ENCODE measurements at regions not wholly inside any gene's neighbourhood (a gene's known extent, or its start where the extent isn't known, plus 50 kb on each side); places are given as distances from the start of the nearest gene placed in this dataset.

DNA sequence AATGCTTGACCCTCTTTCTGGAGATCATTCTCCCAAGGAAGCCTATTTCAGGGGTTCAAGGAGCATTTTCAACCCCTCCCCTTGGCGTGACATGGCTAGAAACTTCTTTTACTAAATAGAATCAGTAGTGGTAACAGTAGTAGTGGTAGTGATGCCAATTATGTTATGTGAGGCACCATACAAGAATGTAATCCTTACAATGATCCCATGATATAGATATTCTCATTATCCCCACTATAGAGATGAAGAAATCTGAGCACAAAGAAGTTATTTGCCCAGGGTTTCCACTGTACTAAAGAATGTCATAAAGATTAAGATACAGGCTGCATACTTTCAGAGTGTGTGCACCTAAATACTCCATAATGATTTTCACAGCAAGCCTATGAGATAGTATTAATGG is 155.4 kb upstream of the CLINT1 start:
- H3K9me3 Mint-ChIP-seq: no peaks in the 10 kb centered on the region
- intact Hi-C loops (cut with micrococcal nuclease): no loop called here
- H3K4me1 Mint-ChIP-seq (ENCODE audit: low read depth): no peaks in the 10 kb centered on the region
- no peak overlapping the region for H3K27ac Mint-ChIP-seq
- no peaks in the 10 kb centered on the region for H3K36me3 Mint-ChIP-seq (ENCODE audit: low read depth)
- peaks cover 6% of the 10 kb centered on the region for H3K27me3 Mint-ChIP-seq
- H3K4me3 Mint-ChIP-seq: no peak overlapping the region

DNA sequence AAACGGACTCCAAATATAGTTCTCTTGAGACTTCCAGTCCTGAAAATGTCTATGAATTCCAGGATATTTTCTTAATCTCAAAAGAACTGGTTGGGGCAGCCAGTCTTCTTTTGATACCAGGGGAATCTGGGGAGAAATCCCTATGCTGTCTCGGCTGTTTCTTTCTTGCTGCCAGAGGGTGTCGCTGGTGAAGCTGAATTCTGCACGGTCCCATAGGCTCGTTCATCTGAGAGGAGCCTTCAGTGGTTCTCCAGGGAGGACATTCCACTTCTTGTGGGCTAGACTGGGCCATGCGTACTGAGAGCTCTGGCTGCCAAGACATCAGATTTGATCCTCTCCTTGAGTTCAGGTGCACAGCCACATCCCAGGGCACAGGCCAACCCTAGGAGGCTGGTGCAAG is 155.0 kb upstream of the CLINT1 start:
- no peak overlapping the region for H3K4me3 Mint-ChIP-seq

DNA sequence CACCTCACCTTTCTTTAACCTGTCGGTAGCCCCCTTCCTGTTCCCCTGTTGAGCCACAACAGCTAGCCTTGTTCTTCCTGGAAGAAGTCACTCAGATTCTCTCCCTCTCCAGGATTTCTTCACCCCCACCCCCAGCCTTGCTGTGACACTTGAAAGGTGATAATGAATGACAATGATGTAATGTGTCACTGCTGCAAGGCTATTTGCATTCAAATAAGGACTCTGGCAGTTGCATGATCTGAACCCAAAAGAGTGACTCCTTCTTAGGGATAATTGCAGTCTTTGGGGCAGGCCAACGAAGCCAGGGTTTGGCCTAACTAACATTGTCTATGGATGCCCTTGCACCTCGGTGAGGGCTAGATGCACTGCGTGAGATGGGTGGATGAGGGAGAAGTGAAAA is 154.4 kb upstream of the CLINT1 start:
- Mint-ChIP-seq H3K36me3 (ENCODE audit: low read depth) (no peaks in the 10 kb centered on the region), H3K27me3 (peaks cover 6% of the 10 kb centered on the region), H3K4me3 (no peak overlapping the region), H3K4me1 (ENCODE audit: low read depth) (no peaks in the 10 kb centered on the region), H3K27ac (no peak overlapping the region), H3K9me3 (no peaks in the 10 kb centered on the region)
- intact Hi-C loops (cut with micrococcal nuclease): no loop called here

More for the DNA sequence above, 155.0 kb upstream of the CLINT1 start:
- Mint-ChIP-seq H3K36me3 (ENCODE audit: low read depth) (no peaks in the 10 kb centered on the region), H3K27ac (no peak overlapping the region), H3K9me3 (no peaks in the 10 kb centered on the region), H3K27me3 (peaks cover 6% of the 10 kb centered on the region), H3K4me1 (ENCODE audit: low read depth) (no peaks in the 10 kb centered on the region)
- intact Hi-C loops (cut with micrococcal nuclease): no loop called here

DNA sequence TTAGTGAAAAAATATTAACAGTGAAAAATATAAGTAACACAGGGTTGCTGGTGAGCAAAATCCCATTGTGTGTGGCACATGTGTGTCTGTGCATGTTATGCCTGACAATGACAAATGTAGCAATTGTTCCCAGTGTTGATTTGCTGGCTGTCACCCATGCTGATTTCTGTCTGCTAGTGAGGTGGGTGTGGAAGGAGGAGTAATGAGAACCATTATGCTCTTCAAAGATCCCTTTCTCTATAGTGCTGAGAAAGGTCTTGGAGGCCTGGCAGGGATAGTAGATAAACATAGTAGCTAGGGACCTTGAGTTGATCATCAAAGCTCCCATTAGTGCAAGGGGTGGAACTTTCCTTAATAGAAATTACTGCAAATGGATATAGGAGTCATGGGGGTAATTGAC is 152.5 kb upstream of the CLINT1 start:
- no peak overlapping the region for H3K27ac Mint-ChIP-seq
- peaks cover 4% of the 10 kb centered on the region for H3K27me3 Mint-ChIP-seq
- no peaks in the 10 kb centered on the region for H3K9me3 Mint-ChIP-seq

DNA sequence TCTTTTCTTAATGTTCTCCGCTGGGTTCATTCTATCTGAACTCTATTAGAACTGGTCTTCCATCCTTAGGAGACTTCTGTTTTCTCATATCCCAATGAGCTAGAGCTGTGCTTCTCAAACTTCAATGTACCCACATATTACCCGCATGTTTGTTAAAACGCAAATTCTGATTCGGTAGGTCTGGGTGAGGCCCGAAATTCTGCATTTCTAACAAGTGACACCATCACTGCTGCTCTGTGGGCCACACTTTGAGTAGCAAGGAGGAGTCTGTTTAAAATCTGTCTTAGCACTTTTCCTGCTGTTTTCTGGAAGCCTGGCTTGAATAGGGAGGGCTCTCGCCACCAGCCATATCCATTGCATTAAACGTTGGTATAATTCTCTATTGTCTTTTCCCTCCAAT is 151.9 kb upstream of the CLINT1 start:
- Mint-ChIP-seq H3K9me3 (no peaks in the 10 kb centered on the region), H3K27ac (no peak overlapping the region), H3K36me3 (ENCODE audit: low read depth) (no peaks in the 10 kb centered on the region), H3K4me3 (no peak overlapping the region), H3K4me1 (ENCODE audit: low read depth) (no peaks in the 10 kb centered on the region), H3K27me3 (peaks cover 4% of the 10 kb centered on the region)
- intact Hi-C loops (cut with micrococcal nuclease): no loop called here

More for the DNA sequence above, 152.5 kb upstream of the CLINT1 start:
- intact Hi-C loops (cut with micrococcal nuclease): no loop called here
- Mint-ChIP-seq H3K4me1 (ENCODE audit: low read depth) (no peaks in the 10 kb centered on the region), H3K4me3 (no peak overlapping the region), H3K36me3 (ENCODE audit: low read depth) (no peaks in the 10 kb centered on the region)

DNA sequence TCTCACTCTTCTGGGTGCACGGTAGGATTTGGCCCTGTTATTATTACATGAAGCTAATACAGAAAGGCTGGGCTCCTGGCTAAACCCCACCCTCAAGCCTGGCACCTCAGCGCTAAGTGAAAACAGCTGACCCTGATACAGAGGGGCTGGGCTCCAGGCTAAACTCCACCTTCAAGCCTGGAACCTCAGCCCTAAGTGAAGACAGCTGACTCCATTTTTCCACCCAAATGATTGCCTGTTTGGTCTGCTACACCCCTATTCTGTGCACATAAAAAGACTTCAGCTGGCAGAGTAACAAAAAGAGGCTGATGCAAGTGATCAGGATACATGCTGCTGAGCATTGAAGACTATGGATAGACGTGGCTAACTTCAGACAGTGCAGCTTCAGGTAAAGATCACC is 148.4 kb upstream of the CLINT1 start:
- H3K4me3 Mint-ChIP-seq: no peak overlapping the region
- no peaks in the 10 kb centered on the region for H3K36me3 Mint-ChIP-seq (ENCODE audit: low read depth)
- no peaks in the 10 kb centered on the region for H3K4me1 Mint-ChIP-seq (ENCODE audit: low read depth)
- no peaks in the 10 kb centered on the region for H3K27me3 Mint-ChIP-seq
- no peak overlapping the region for H3K27ac Mint-ChIP-seq
- intact Hi-C loops (cut with micrococcal nuclease): no loop called here
- no peaks in the 10 kb centered on the region for H3K9me3 Mint-ChIP-seq

DNA sequence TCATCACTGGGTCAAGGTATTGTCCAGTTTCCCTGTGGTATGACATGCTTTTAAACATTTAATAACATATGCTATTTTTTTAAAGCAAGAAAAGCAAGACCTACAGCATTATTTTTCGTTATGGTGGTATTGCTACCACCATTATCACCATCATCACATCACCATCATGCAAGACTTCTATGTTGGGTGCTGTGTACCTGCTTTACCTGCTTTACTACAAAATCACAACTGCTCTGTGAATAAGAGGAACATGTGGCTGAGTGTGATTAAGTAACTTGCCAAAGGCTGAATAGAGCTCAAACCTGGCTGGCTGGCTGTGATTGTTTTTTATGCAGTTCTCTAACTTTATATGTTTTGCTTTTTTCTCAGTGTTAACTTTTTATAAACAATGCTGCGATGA is 140.8 kb upstream of the CLINT1 start:
- no peak overlapping the region for H3K27ac Mint-ChIP-seq
- no peaks in the 10 kb centered on the region for H3K27me3 Mint-ChIP-seq
- intact Hi-C loops (cut with micrococcal nuclease): no loop called here
- peaks cover 8% of the 10 kb centered on the region for H3K4me1 Mint-ChIP-seq (ENCODE audit: low read depth)
- no peak overlapping the region for H3K4me3 Mint-ChIP-seq
- no peaks in the 10 kb centered on the region for H3K36me3 Mint-ChIP-seq (ENCODE audit: low read depth)
- H3K9me3 Mint-ChIP-seq: no peaks in the 10 kb centered on the region

DNA sequence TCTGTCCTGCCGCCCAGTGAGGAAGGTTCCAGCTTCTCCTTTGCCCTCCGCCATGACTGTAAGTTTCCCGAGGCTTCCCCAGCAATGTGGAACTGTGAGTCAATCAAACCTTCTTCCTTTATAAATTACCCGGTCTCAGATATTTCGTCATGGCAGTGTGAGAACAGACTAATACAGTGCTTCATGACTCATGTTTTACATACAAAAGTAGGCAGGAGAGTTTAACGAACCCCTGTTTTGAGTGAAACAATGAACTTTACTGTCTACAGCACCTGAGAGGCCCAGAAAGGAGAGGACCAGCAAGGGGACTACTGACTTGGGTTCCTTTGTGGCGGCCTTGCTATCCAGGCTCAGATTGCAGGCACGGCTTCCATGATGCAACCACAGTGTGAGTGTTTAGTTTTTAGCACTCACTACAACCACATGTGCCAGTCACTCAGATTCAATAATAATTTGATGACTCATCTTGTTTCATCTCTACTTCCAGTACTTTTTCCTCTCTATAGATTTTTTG is 139.1 kb upstream of the CLINT1 start:
- Mint-ChIP-seq H3K36me3 (ENCODE audit: low read depth) (no peaks in the 10 kb centered on the region), H3K27ac (no peak overlapping the region), H3K4me3 (no peak overlapping the region)

DNA sequence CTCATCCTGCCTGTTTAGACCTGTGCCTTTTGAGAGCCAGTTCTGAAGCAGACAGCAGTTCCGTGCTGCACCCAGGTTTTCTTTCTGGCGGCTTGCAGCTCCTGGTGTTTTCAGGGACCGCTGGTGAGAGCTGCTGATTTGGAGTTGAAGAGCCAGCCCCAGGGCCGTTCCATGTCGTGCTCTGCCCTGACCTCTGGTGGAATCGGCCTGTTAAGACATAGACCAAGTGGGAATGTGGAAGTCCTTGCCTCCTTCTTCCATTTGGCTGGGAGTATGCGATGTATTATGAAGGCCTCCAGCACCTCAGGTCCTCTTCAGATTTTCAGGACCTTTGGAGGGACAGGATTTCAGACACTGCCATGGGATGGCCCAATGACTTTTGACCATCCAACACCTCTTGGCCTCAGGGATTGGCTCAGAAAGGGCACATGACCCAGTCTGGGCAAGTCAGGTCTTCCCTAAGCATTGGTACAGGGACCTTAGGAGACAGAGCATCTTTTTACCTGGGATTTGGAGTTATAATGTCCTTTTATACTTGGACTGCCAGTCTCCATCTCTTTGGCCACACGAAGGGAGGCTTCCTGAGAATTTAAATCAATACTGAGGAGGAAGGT is 136.1 kb upstream of the CLINT1 start:
- Mint-ChIP-seq H3K27me3 (peaks cover 3% of the 10 kb centered on the region), H3K4me3 (no peak overlapping the region), H3K4me1 (ENCODE audit: low read depth) (peaks cover 8% of the 10 kb centered on the region), H3K9me3 (no peaks in the 10 kb centered on the region), H3K36me3 (ENCODE audit: low read depth) (no peaks in the 10 kb centered on the region), H3K27ac (no peak overlapping the region)
- intact Hi-C loops (cut with micrococcal nuclease): loop anchor here (2.0 kb wide), 1 partner anchor 178 kb away; no protein-coding TSS in a partner anchor

More for the DNA sequence above, 139.1 kb upstream of the CLINT1 start:
- Mint-ChIP-seq H3K9me3 (no peaks in the 10 kb centered on the region), H3K4me1 (ENCODE audit: low read depth) (peaks cover 8% of the 10 kb centered on the region), H3K27me3 (no peaks in the 10 kb centered on the region)
- intact Hi-C loops (cut with micrococcal nuclease): no loop called here

DNA sequence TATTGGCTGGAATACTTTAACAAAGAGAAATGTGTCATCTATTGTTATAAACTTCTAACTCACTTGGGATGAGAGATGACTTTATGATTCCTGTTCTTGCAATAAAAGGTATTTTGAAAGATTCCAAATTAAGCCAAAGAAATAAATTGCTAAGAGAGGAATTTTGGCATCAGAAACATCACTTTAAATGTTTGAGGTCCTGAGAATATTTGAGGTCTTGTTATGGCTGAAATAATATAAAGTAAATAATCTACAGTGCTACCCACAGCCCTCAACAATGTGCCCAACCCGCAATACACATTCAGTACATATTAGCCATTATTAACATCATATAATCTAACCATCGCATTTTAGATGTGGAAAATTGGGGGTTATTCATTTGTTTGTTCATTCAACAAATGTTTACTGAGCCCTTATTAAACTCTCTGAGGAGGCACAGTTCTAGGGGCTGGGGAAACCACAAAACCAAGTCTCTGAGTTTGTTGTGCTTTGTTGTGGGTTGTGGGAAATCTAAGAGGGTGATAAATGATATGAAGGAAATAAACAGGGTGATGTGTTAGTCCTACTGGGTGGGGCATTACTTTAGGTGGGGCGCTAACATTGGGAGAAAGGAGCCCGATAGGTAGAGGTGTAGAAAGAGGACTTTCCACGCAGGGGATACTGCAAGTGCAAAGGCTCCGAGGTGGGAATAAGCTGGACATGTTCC is 135.2 kb upstream of the CLINT1 start:
- intact Hi-C loops (cut with micrococcal nuclease): loop anchor here (2.0 kb wide), 1 partner anchor 177 kb away; no protein-coding TSS in a partner anchor
- H3K27me3 Mint-ChIP-seq: peaks cover 3% of the 10 kb centered on the region
- no peak overlapping the region for H3K4me3 Mint-ChIP-seq
- H3K4me1 Mint-ChIP-seq (ENCODE audit: low read depth): peaks cover 8% of the 10 kb centered on the region
- no peak overlapping the region for H3K27ac Mint-ChIP-seq
- no peaks in the 10 kb centered on the region for H3K36me3 Mint-ChIP-seq (ENCODE audit: low read depth)
- no peaks in the 10 kb centered on the region for H3K9me3 Mint-ChIP-seq

DNA sequence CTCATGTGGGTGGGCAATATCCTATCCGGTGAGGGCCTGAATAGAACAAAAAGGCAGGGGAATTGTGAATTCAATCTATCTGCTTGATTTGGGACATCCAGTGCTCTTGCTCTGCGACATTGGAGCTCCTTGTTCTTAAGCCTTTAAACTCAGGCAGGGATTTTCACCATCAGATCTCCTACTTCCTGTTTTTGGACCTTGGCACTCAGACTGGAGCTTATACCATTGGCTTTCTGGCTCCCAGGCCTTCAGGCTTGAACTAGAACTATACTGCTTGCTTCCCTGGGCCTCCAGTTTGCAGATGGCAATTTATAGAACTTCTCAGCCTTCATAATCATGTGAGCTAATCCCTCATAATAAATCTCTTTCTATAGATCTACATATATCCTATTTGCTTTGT is 134.3 kb upstream of the CLINT1 start:
- intact Hi-C loops (cut with micrococcal nuclease): no loop called here

DNA sequence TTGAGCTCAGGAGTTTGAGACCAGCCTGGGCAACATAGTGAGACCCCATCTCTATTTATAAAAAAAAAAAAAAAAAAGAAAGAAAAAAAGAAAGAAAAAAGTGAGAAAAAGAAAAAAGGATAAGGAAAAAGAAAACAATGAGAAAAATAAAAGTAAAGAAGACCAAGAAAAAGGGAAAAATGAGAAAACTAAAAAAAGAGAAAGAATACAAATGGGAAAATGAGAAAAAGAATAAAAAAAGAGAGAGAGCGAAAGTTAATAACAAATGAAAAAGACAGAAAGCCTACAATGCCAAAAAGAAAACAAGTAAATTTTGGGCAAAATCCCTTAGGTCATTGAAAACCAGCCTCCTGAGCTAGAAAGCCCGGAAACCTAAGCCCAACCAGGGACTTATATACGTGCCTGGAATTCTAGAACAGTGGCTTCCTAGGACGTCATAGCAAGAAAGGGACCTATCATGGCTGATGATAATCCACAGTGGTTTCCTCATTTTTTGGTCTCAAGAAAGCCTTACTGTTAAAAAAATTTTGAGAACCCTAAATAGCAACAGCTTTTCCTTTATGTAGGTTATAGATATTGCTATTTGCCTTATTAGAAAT is 131.7 kb upstream of the CLINT1 start:
- no peak overlapping the region for H3K4me3 Mint-ChIP-seq
- peaks cover 3% of the 10 kb centered on the region for H3K27me3 Mint-ChIP-seq
- H3K27ac Mint-ChIP-seq: no peak overlapping the region
- no peaks in the 10 kb centered on the region for H3K36me3 Mint-ChIP-seq (ENCODE audit: low read depth)
- intact Hi-C loops (cut with micrococcal nuclease): no loop called here
- no peaks in the 10 kb centered on the region for H3K4me1 Mint-ChIP-seq (ENCODE audit: low read depth)
- H3K9me3 Mint-ChIP-seq: no peaks in the 10 kb centered on the region

More for the DNA sequence above, 134.3 kb upstream of the CLINT1 start:
- no peak overlapping the region for H3K4me3 Mint-ChIP-seq
- H3K27me3 Mint-ChIP-seq: peaks cover 3% of the 10 kb centered on the region
- peaks cover 7% of the 10 kb centered on the region for H3K4me1 Mint-ChIP-seq (ENCODE audit: low read depth)
- no peaks in the 10 kb centered on the region for H3K36me3 Mint-ChIP-seq (ENCODE audit: low read depth)
- H3K9me3 Mint-ChIP-seq: no peaks in the 10 kb centered on the region
- H3K27ac Mint-ChIP-seq: no peak overlapping the region

DNA sequence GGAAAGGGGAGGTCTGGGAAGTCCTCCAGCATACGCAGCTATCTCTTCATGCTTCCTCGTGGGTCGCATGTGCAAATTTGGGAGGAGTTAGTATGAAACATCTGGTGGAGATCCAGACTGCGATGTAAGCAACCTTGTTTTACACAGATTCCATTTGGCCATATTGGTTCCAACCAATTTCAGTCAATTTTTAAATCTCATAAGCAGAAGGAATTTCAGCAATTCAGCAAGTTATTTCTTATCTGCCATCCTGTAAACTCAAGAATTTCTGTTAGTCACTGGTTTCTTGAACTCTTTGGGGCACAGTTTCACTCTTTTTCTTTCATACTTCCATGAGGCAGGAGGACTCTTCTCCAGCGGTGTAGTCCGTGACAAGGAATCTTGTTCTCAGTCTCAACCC is 130.4 kb upstream of the CLINT1 start:
- H3K4me1 Mint-ChIP-seq (ENCODE audit: low read depth): no peaks in the 10 kb centered on the region
- H3K9me3 Mint-ChIP-seq: no peaks in the 10 kb centered on the region
- intact Hi-C loops (cut with micrococcal nuclease): no loop called here
- no peak overlapping the region for H3K27ac Mint-ChIP-seq
- H3K36me3 Mint-ChIP-seq (ENCODE audit: low read depth): no peaks in the 10 kb centered on the region
- H3K4me3 Mint-ChIP-seq: no peak overlapping the region
- peaks cover 3% of the 10 kb centered on the region for H3K27me3 Mint-ChIP-seq

DNA sequence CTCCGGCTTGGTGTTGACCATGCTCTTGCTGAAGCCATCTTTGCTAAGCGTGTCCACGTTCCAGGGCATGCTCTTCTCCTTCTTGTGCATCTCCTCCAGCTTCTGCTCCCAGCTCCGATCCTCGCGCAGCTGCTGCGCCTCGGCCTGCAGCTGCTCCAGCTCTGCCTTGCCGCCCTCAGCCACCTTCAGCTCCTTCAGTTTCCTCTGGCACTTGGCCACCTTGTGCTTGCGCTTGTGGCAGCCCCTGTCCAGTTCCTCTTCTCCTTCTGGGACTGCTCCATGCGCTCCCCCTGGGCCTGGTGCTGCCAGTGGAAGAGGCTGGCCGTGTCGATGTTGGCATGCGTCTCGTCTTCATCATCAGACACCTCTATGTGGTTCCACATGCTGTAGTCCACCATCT is 128.3 kb upstream of the CLINT1 start:
- Mint-ChIP-seq H3K4me1 (ENCODE audit: low read depth) (no peaks in the 10 kb centered on the region), H3K36me3 (ENCODE audit: low read depth) (no peaks in the 10 kb centered on the region), H3K4me3 (no peak overlapping the region), H3K9me3 (no peaks in the 10 kb centered on the region), H3K27me3 (peaks cover 3% of the 10 kb centered on the region), H3K27ac (no peak overlapping the region)
- intact Hi-C loops (cut with micrococcal nuclease): no loop called here
